Astrocyte (in vitro differentiated cells and primary cell): ENCODE measurements at regions not wholly inside any gene's neighbourhood (a gene's known extent, or its start where the extent isn't known, plus 50 kb on each side); places are given as distances from the start of the nearest gene placed in this dataset.
A peak's percentile ranks its signal among the peaks of the same experiment; 100 is the strongest.
"Not testable (repeated sequence)": the region's sequence is repeated elsewhere in the genome, so short reads cannot be mapped to it uniquely, and the experiment has no call there.

ENCODE experiments used
- DNase-seq: peaks from one replicate; pipeline ENCODE4 v3.0.0-alpha.2; 2010; ENCODE audit warnings: low read depth
- FAIRE-seq: peaks from 2 replicates; lab custom pipeline; 2011; peaks lifted over from hg19 to GRCh38; lab: Jason Lieb, UNC
- H2AFZ ChIP-seq: 2 replicates; pipeline ENCODE4 v1.6.0; 2012; ENCODE audit warnings: low read depth, low read length, inconsistent platforms
- H3K27ac ChIP-seq: 2 replicates; pipeline ENCODE4 v1.5.1; 2011; ENCODE audit warnings: low read depth, low read length, inconsistent platforms
- H3K27me3 ChIP-seq: 2 replicates; pipeline ENCODE4 v1.6.0; 2011; ENCODE audit warnings: low read length, inconsistent platforms; ENCODE audit not compliant: insufficient read depth
- H3K36me3 ChIP-seq: 2 replicates; pipeline ENCODE4 v1.5.1; 2011; ENCODE audit warnings: low read length, inconsistent platforms; ENCODE audit not compliant: insufficient read depth
- H3K4me1 ChIP-seq: 2 replicates; pipeline ENCODE4 v1.5.1; 2011; ENCODE audit warnings: low read length, inconsistent platforms; ENCODE audit not compliant: insufficient read depth
- H3K4me2 ChIP-seq: 2 replicates; pipeline ENCODE4 v1.6.0; 2012; ENCODE audit warnings: low read length, inconsistent platforms
- H3K4me3 ChIP-seq: 2 replicates; pipeline ENCODE4 v1.5.1; 2011; ENCODE audit warnings: low read depth, mild to moderate bottlenecking, low read length, inconsistent platforms; ENCODE audit not compliant: insufficient read depth
- H3K79me2 ChIP-seq: 2 replicates; pipeline ENCODE4 v1.6.0; 2012; ENCODE audit warnings: mild to moderate bottlenecking, low read length, inconsistent platforms; ENCODE audit not compliant: insufficient read depth
- H3K9ac ChIP-seq: 2 replicates; pipeline ENCODE4 v1.6.0; 2012; ENCODE audit warnings: mild to moderate bottlenecking, low read length, inconsistent platforms
- H3K9me3 ChIP-seq: 2 replicates; pipeline ENCODE4 v1.5.1; 2012; ENCODE audit warnings: low read depth, mild to moderate bottlenecking, low read length, inconsistent platforms; ENCODE audit not compliant: insufficient read depth
- H4K20me1 ChIP-seq: 2 replicates; pipeline ENCODE4 v1.6.0; 2012; ENCODE audit warnings: low read length, inconsistent platforms; ENCODE audit not compliant: insufficient read depth
- H3K27ac Mint-ChIP-seq: one replicate; pipeline ENCODE4 v1.8.0; 2021; ENCODE audit warnings: mild to moderate bottlenecking, mixed read lengths; ENCODE audit not compliant: unreplicated experiment
- H3K27me3 Mint-ChIP-seq: one replicate; pipeline ENCODE4 v1.8.0; 2021; ENCODE audit warnings: low read depth, mixed read lengths; ENCODE audit not compliant: unreplicated experiment
- H3K36me3 Mint-ChIP-seq: one replicate; pipeline ENCODE4 v1.8.0; 2021; ENCODE audit warnings: low read depth, mixed read lengths; ENCODE audit not compliant: unreplicated experiment
- H3K4me1 Mint-ChIP-seq: one replicate; pipeline ENCODE4 v1.8.0; 2021; ENCODE audit warnings: low read depth, mixed read lengths; ENCODE audit not compliant: unreplicated experiment
- H3K4me3 Mint-ChIP-seq: one replicate; pipeline ENCODE4 v1.8.0; 2021; ENCODE audit warnings: mild to moderate bottlenecking, moderate library complexity, mixed read lengths; ENCODE audit not compliant: unreplicated experiment
- H3K9me3 Mint-ChIP-seq: one replicate; pipeline ENCODE4 v1.8.0; 2021; ENCODE audit warnings: mild to moderate bottlenecking, mixed read lengths; ENCODE audit not compliant: unreplicated experiment
- CTCF ChIP-seq: IDR thresholded peaks from 2 replicates; pipeline ENCODE4 v1.5.1; 2011; ENCODE audit warnings: low read depth, mild to moderate bottlenecking, inconsistent platforms, low read length, moderate library complexity; ENCODE audit not compliant: insufficient read depth
- EZH2 ChIP-seq: IDR thresholded peaks from 2 replicates; pipeline ENCODE4 v1.6.1; 2012; ENCODE audit warnings: mild to moderate bottlenecking, low read length, inconsistent platforms; ENCODE audit not compliant: insufficient read depth

GRCh38 chr5:27855491-27855890, 817.1 kb upstream of the CDH9 start:
- Histone ChIP-seq H3K4me2 (no peak overlapping the region), H3K9me3 (no peaks in the 10 kb centered on the region), H3K27me3 (no peaks in the 10 kb centered on the region), H3K36me3 (no peaks in the 10 kb centered on the region), H3K4me1 (no peaks in the 10 kb centered on the region), H4K20me1 (no peaks in the 10 kb centered on the region), H3K4me3 (no peak overlapping the region), H2AFZ (no peak overlapping the region), H3K27ac (no peak overlapping the region), H3K9ac (no peak overlapping the region), H3K79me2 (no peaks in the 10 kb centered on the region)
- TF ChIP-seq CTCF (no peak), EZH2 (no peak)
- no peak overlapping the region for H3K4me3 Mint-ChIP-seq
- peak overlapping the region; percentile 71 for H3K27ac Mint-ChIP-seq
- peaks cover 7% of the 10 kb centered on the region for H3K9me3 Mint-ChIP-seq
- no peaks in the 10 kb centered on the region for H3K27me3 Mint-ChIP-seq
- DNase-seq (no peak), FAIRE-seq (no peak)
- peaks cover 16% of the 10 kb centered on the region for H3K4me1 Mint-ChIP-seq
- no peaks in the 10 kb centered on the region for H3K36me3 Mint-ChIP-seq

- H3K27ac Mint-ChIP-seq = peak overlapping the region; percentile 88
- Histone ChIP-seq H4K20me1 (no peaks in the 10 kb centered on the region), H3K79me2 (no peaks in the 10 kb centered on the region), H3K4me1 (no peaks in the 10 kb centered on the region), H3K9ac (no peak overlapping the region), H3K4me2 (no peak overlapping the region), H3K9me3 (no peaks in the 10 kb centered on the region), H3K27ac (no peak overlapping the region), H3K36me3 (no peaks in the 10 kb centered on the region), H3K27me3 (no peaks in the 10 kb centered on the region), H3K4me3 (no peak overlapping the region), H2AFZ (no peak overlapping the region)
- FAIRE-seq = no peak
- peaks cover 16% of the 10 kb centered on the region for H3K4me1 Mint-ChIP-seq
- no peaks in the 10 kb centered on the region for H3K36me3 Mint-ChIP-seq
- H3K4me3 Mint-ChIP-seq = no peak overlapping the region
- TF ChIP-seq CTCF (no peak), EZH2 (no peak)
- peak; percentile 28 for DNase-seq
- no peaks in the 10 kb centered on the region for H3K27me3 Mint-ChIP-seq
- H3K9me3 Mint-ChIP-seq = peaks cover 5% of the 10 kb centered on the region
Observed at GRCh38 chr5:27854243-27854852, 816.0 kb upstream of the CDH9 start.

- peak overlapping the region; percentile 68 for H3K27ac Mint-ChIP-seq
- DNase-seq (no peak), FAIRE-seq (no peak)
- H3K9me3 Mint-ChIP-seq = no peaks in the 10 kb centered on the region
- Histone ChIP-seq H4K20me1 (no peaks in the 10 kb centered on the region), H3K4me3 (no peak overlapping the region), H3K4me2 (no peak overlapping the region), H3K9me3 (no peaks in the 10 kb centered on the region), H3K27me3 (no peaks in the 10 kb centered on the region), H3K36me3 (no peaks in the 10 kb centered on the region), H2AFZ (no peak overlapping the region), H3K9ac (no peak overlapping the region), H3K4me1 (no peaks in the 10 kb centered on the region), H3K27ac (no peak overlapping the region), H3K79me2 (no peaks in the 10 kb centered on the region)
- H3K36me3 Mint-ChIP-seq = no peaks in the 10 kb centered on the region
- no peak overlapping the region for H3K4me3 Mint-ChIP-seq
- TF ChIP-seq EZH2 = no peak
- TF ChIP-seq CTCF = no peak
- peaks cover 14% of the 10 kb centered on the region for H3K4me1 Mint-ChIP-seq
- no peaks in the 10 kb centered on the region for H3K27me3 Mint-ChIP-seq
Observed at GRCh38 chr5:27845248-27845647, 806.9 kb upstream of the CDH9 start.

- not testable (repeated sequence) for H3K36me3 ChIP-seq, H3K4me1 Mint-ChIP-seq, H3K27ac Mint-ChIP-seq, H3K27me3 ChIP-seq, H3K4me1 ChIP-seq, H3K27me3 Mint-ChIP-seq, H3K36me3 Mint-ChIP-seq, H3K9me3 Mint-ChIP-seq, H3K9ac ChIP-seq, FAIRE-seq, H2AFZ ChIP-seq, H3K4me3 Mint-ChIP-seq, DNase-seq, H3K9me3 ChIP-seq, H3K4me3 ChIP-seq, H3K27ac ChIP-seq, H3K79me2 ChIP-seq, H4K20me1 ChIP-seq, H3K4me2 ChIP-seq
Observed at GRCh38 chr5:27836704-27837103, 798.3 kb upstream of the CDH9 start.
